ENCODE measurements at regions not wholly inside any gene's neighbourhood (a gene's known extent, or its start where the extent isn't known, plus 50 kb on each side); places are given as distances from the start of the nearest gene placed in this dataset.

- no peak for DNase-seq (ENCODE audit: low read depth in 2 of 2)
These were observed 61.8 kb upstream of the MLN start for GRCh38 chr6:33865478-33866077.

- DNase-seq (ENCODE audit: low read depth in 2 of 2): no peak
These were observed 60.1 kb upstream of the MLN start for GRCh38 chr6:33863723-33864440.

DNA sequence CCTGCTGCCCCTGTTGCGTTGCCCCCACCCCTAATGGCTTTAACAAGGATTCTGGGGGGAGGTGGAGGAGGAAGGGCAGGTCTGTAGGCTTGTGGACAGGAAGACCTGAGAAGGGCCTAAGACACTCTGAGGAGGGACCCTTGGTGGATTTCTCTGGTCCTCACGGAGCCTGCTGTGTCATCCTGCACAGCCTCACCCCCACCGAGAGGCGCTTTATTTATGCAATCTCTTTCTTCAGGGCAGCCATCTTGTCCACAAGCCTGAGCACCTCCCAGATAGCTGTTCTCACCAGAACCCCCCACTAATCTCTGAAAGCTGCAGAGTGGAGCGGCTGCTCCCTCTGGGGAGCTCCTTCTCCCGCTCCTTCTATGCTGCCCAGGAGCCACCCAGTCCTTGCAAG is 59.3 kb upstream of the MLN start:
- no peak for DNase-seq (ENCODE audit: low read depth in 2 of 2)

DNA sequence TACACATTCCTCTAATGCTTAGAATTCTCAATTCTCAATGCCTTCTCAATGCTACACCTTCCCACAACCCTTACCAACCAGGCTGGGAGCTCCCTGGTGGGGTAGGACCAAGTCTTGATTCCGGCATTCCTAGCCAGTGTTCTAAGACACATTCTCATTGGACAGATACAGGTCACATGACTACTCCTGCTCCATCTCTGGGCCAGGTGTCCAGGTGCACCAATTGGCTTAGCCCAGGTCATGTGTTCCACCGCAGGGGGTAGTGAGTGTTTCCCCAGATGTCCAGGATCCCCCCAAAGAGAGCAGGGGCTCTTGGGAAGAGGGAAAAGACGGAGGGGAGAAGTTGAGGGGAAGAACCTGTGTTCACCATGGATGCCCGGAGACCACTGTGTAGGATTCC is 58.7 kb upstream of the MLN start:
- no peak for DNase-seq (ENCODE audit: low read depth in 2 of 2)

- no peak for DNase-seq (ENCODE audit: low read depth in 2 of 2)
These were observed 57.9 kb upstream of the MLN start for GRCh38 chr6:33861722-33862121.

DNA sequence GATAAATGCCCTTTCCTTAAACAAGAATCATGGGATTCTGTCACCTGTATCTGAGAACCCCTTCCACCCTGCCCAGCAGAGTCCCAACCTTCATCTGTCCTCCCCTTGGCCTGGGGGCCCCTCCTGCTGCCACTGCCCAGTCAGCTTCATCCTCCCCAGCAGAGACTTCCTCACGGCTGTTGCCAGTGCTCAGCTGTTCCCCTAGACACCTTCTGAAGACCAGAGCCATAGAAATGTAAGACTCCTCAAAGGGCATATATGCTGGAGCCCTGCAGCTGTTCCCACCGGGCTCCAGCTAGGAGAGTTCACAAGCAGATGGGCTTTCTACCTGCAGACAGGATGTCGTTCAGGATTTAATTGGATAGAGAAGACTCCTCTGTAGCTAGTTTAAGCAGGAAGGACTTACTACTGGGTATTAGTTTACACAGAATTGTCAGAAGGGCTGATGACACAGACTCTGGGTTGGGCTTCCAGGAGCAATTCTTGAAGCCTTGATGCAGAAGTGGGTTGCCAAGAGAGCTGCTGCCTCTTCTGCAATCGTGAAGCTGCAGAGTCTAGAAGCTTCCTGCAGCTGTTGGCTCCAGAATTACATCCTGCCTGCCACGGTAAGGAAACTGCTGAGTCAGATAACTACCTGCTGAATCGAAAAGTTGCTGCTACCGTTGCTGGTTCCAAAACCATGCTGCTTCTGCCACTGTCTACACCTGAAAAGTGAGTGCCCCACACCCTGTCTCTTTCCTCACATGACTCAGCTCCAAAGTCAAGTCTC is 57.1 kb upstream of the MLN start:
- no peak for DNase-seq (ENCODE audit: low read depth in 2 of 2)

DNA sequence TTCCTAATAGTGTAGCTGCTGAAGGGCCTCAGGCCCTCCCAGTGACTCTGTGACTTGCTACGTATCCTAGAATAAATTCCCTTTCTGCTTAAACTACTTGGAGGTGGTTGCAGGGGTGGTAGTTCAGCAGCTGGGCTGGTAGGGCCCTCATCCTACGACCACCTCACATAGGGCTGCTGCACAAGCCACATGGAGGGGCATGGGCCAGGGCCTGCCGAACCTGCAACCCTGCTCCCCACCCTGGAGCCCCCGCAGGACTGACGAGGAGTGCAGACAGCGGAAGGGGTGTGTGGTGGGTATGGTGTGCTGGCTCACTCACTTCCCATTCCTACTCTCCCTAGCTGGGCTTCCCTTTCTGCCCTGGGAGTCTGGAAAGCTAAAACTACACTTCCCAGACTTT is 56.2 kb upstream of the MLN start:
- DNase-seq (ENCODE audit: low read depth in 2 of 2): no peak

- no peak for DNase-seq (ENCODE audit: low read depth in 2 of 2)
These were observed 55.2 kb upstream of the MLN start for GRCh38 chr6:33858804-33859505.

DNA sequence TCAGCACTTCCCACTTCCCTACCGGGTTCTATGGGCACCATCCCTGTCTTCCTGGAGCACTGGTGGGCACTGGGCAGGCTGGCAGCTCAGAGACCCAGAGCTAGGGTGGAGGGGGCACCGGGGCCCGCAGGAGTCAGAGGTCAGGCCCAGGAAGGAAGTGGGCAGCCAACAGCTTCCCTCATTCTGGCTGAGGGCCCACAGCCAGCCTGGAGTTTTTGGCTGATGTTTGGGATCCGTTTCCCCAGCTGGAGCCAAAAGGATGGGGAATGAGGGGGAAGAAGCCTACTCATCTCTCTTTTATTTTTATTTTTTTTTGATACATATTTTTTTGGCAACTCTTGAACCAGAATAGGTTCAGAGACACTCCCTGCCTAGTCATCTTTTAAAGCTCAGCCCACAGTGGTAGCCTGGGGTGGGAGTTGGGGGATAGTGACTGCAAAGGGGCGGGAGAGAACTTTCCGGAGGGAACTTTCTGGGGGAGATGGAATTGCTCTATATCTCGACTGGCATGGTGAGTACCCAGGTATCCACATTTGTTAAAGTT is 54.2 kb upstream of the MLN start:
- DNase-seq (ENCODE audit: low read depth in 2 of 2): no peak

GRCh38 chr6:33857093-33857931 is 53.5 kb upstream of the MLN start:
- no peak for DNase-seq (ENCODE audit: low read depth in 2 of 2)

DNA sequence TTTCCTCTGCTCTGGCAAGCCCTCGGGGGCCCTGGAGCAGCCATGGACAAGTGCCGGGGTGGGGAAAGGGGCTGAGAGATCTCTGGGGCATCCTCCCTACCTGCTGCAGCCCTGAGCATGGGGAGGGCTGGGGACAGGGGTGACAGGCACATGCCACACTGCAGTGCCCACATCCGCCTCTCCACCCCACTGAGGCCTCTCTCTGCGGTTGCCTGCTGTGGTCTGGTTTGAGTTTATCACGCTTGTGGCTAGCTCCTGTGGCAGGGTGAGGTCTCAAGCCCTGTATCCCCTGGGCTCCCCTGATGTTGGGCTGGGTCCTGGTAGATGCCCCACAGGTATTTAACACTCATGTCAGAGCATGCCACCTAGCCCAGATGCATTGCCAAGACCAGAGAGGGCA is 52.9 kb upstream of the MLN start:
- DNase-seq (ENCODE audit: low read depth in 2 of 2): no peak

DNA sequence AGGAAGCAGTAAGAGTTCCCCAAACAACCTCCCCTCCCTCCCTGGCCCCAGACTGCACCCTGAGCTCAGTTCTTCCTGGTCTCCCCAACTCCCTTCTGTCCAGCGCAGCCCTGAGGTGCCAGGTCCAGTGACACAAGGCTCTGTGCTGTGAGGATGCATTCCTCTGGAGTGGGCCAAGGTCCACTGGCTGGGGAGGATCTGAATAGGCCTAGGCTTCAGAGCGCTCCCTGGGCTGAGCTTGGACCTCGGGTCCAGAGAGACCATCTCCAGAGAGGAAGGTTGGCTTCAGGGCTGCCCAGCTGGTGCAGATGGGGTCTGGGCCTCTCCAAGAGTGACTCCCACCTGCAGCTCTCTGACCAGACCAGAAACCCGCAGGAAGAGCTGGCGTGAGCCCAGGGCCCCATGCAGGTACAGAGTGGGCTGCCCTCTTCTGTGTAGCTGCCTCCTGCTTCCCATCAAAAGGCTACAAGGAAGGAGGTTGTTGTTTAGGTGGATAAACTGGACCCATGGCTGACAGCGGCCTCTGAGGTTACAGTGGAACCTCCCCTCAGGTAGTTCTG is 52.3 kb upstream of the MLN start:
- no peak for DNase-seq (ENCODE audit: low read depth in 2 of 2)

- no peak for DNase-seq (ENCODE audit: low read depth in 2 of 2)
These were observed 50.8 kb upstream of the MLN start for GRCh38 chr6:33854572-33855030.

DNA sequence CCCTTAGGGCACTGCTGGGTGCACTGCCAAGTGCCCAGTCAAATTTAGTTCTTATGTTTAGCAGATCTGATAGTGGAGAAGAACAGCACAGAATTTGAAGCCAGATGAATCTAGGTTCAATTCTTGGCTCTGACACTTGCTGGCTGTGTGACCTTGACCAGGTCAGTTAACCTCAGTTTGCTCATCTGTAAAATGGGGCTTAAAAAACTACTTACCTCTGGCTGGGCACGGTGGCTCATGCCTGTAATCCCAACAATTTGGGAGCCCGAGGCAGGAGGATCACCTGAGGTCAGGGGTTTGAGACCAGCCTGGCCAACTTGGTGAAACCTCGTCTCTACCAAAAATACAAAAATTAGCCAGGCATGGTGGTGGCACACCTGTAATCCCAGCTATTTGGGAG is 49.9 kb upstream of the MLN start:
- DNase-seq (ENCODE audit: low read depth in 2 of 2): no peak
